ENCODE measurements at regions not wholly inside any gene's neighbourhood (a gene's known extent, or its start where the extent isn't known, plus 50 kb on each side); places are given as distances from the start of the nearest gene placed in this dataset.

- no peaks in the 10 kb centered on the region for H3K9me3 ChIP-seq
- DNase-seq (ENCODE audit: low read depth in 1 of 2, low spot score in 1 of 2) (no peak), FAIRE-seq (no peak), ATAC-seq (no peak)
- no peak overlapping the region for H3K27ac ChIP-seq
- ChIA-PET CTCF (no interaction called here), POLR2A (no interaction called here)
- H3K4me1 ChIP-seq, result no peaks in the 10 kb centered on the region
- H3K4me2 ChIP-seq, result no peak overlapping the region
- 52% methylated on average over 5 of the region's 5 CpGs for WGBS (ENCODE audit: missing lambda C conversion rate)
- H3K4me3 ChIP-seq, result no peak overlapping the region
- no peak for TF ChIP-seq ZSCAN20 (CRISPR knock-in tag; IDR thresholded peaks at IDR 0.05)
- TF ChIP-seq HOXA7 (CRISPR knock-in tag; IDR thresholded peaks at IDR 0.05), result no peak
- no peak for TF ChIP-seq ZNF302 (CRISPR knock-in tag; IDR thresholded peaks at IDR 0.05)
Observed at GRCh38 chr20:60108397-60108796, 150.2 kb downstream of the CDH26 start.

- TF ChIP-seq NR3C1 (IDR thresholded peaks at IDR 0.05) (no peak), CBX8 (IDR thresholded peaks at IDR 0.05) (no peak), KDM1A (IDR thresholded peaks at IDR 0.05; ENCODE audit: low read depth) (no peak), REST (IDR thresholded peaks at IDR 0.05) (no peak), ZNF302 (CRISPR knock-in tag; IDR thresholded peaks at IDR 0.05) (no peak), RAD21 (conservative IDR thresholded peaks at IDR 0.05 in 1 of 2, IDR thresholded peaks at IDR 0.05 in 1 of 2) (no peak), TP53 (CRISPR knock-in tag; IDR thresholded peaks at IDR 0.05) (no peak), NFE2L2 (conservative IDR thresholded peaks at IDR 0.05; ENCODE audit: low read length) (no peak), FOXS1 (CRISPR knock-in tag; IDR thresholded peaks at IDR 0.05) (no peak), FOSL2 (IDR thresholded peaks at IDR 0.05) (no peak), FOSL2 (CRISPR knock-in tag; IDR thresholded peaks at IDR 0.05) (no peak), POLR2A (IDR thresholded peaks at IDR 0.05; ENCODE audit: low read length) (no peak), CBX2 (IDR thresholded peaks at IDR 0.05; ENCODE audit: borderline replicate concordance, low read depth) (no peak), EP300 (IDR thresholded peaks at IDR 0.05) (no peak), ZC3H11A (IDR thresholded peaks at IDR 0.05) (no peak), HOXB13 (CRISPR knock-in tag; IDR thresholded peaks at IDR 0.05; ENCODE audit: low read depth) (no peak)
- TF ChIP-seq, protein P1, sequence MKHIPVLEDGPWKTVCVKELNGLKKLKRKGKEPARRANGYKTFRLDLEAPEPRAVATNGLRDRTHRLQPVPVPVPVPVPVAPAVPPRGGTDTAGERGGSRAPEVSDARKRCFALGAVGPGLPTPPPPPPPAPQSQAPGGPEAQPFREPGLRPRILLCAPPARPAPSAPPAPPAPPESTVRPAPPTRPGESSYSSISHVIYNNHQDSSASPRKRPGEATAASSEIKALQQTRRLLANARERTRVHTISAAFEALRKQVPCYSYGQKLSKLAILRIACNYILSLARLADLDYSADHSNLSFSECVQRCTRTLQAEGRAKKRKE (CRISPR knock-in tag; IDR thresholded peaks at IDR 0.05; ENCODE audit: low read depth), result no peak
- TF ChIP-seq, protein P2, sequence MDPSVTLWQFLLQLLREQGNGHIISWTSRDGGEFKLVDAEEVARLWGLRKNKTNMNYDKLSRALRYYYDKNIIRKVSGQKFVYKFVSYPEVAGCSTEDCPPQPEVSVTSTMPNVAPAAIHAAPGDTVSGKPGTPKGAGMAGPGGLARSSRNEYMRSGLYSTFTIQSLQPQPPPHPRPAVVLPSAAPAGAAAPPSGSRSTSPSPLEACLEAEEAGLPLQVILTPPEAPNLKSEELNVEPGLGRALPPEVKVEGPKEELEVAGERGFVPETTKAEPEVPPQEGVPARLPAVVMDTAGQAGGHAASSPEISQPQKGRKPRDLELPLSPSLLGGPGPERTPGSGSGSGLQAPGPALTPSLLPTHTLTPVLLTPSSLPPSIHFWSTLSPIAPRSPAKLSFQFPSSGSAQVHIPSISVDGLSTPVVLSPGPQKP (IDR thresholded peaks at IDR 0.05; ENCODE audit: low read depth, low read length), result no peak
- Histone ChIP-seq H3K4me3 (no peak overlapping the region), H3K4me1 (no peaks in the 10 kb centered on the region), H3K9me3 (no peaks in the 10 kb centered on the region), H3K4me2 (no peak overlapping the region), H3K27ac (no peak overlapping the region)
- no peak for ATAC-seq
- 24% methylated on average over 11 of the region's 11 CpGs for WGBS (ENCODE audit: missing lambda C conversion rate)
- CTCF ChIA-PET, result no interaction called here
- no peak for FAIRE-seq
- POLR2A ChIA-PET, result no interaction called here
- DNase-seq (ENCODE audit: low read depth in 1 of 2, low spot score in 1 of 2), result no peak
Observed at GRCh38 chr20:60113024-60113724, 155.0 kb downstream of the CDH26 start.

GRCh38 chr20:60113771-60114170, 155.5 kb downstream of the CDH26 start:
- no peak for ATAC-seq
- no peak for FAIRE-seq
- no peaks in the 10 kb centered on the region for H3K9me3 ChIP-seq
- ChIA-PET POLR2A (no interaction called here), CTCF (no interaction called here)
- no peak overlapping the region for H3K4me2 ChIP-seq
- DNase-seq (ENCODE audit: low read depth in 1 of 2, low spot score in 1 of 2), result no peak
- H3K4me3 ChIP-seq, result no peak overlapping the region
- no peak overlapping the region for H3K27ac ChIP-seq
- H3K4me1 ChIP-seq, result no peaks in the 10 kb centered on the region
- WGBS (ENCODE audit: missing lambda C conversion rate), result 40% methylated on average over 6 of the region's 6 CpGs
- TF ChIP-seq PBX3 (IDR thresholded peaks at IDR 0.05), result no peak
- TF ChIP-seq JUN (IDR thresholded peaks at IDR 0.05), result no peak
- TF ChIP-seq PHF8 (IDR thresholded peaks at IDR 0.05; ENCODE audit: borderline replicate concordance, low read depth), result no peak
- TF ChIP-seq SREBF2 (IDR thresholded peaks at IDR 0.05), result no peak
- no peak for TF ChIP-seq NPAS2 (CRISPR knock-in tag; IDR thresholded peaks at IDR 0.05; ENCODE audit: borderline replicate concordance)
- no peak for TF ChIP-seq POLR2AphosphoS2 (conservative IDR thresholded peaks at IDR 0.05; ENCODE audit: low read length)
- TF ChIP-seq HOXB13 (CRISPR knock-in tag; IDR thresholded peaks at IDR 0.05; ENCODE audit: low read depth), result no peak
- no peak for TF ChIP-seq RFX5 (IDR thresholded peaks at IDR 0.05)
- TF ChIP-seq FOXS1 (CRISPR knock-in tag; IDR thresholded peaks at IDR 0.05), result no peak
- TF ChIP-seq CBX2 (IDR thresholded peaks at IDR 0.05; ENCODE audit: borderline replicate concordance, low read depth), result no peak
- TF ChIP-seq FOSB (CRISPR knock-in tag; IDR thresholded peaks at IDR 0.05), result no peak
- TF ChIP-seq E2F6 (IDR thresholded peaks at IDR 0.05; ENCODE audit: borderline replicate concordance, low read depth), result no peak
- no peak for TF ChIP-seq SMC3 (IDR thresholded peaks at IDR 0.05)
